HUDEP-2 (cell line): ENCODE measurements at regions not wholly inside any gene's neighbourhood (a gene's known extent, or its start where the extent isn't known, plus 50 kb on each side); places are given as distances from the start of the nearest gene placed in this dataset.
"Not testable (repeated sequence)": the region's sequence is repeated elsewhere in the genome, so short reads cannot be mapped to it uniquely, and the experiment has no call there.

Source experiments
- DNase-seq, 76 experiments: peaks; one replicate each; lab custom pipeline; 2025; ENCODE audit not compliant: unreplicated experiment in 76 of 76; lab: John Stamatoyannopoulos, UW

GRCh38 chr14:53751650-53752049 lies 205.0 kb downstream of the BMP4 start:
- DNase-seq: no peak

- DNase-seq: no peak
Observed at GRCh38 chr14:53748691-53749090, 207.9 kb downstream of the BMP4 start.

- DNase-seq: no peak
Observed at GRCh38 chr14:53744857-53745256, 211.8 kb downstream of the BMP4 start.

- DNase-seq: no peak
Observed at GRCh38 chr14:53743371-53743770, 213.3 kb downstream of the BMP4 start.

- DNase-seq: no peak
Observed at GRCh38 chr14:53742233-53742620, 214.4 kb downstream of the BMP4 start.

GRCh38 chr14:53741479-53742232 lies 215.0 kb downstream of the BMP4 start:
- DNase-seq: no peak

- no peak for DNase-seq
Observed at GRCh38 chr14:53740570-53740969, 216.1 kb downstream of the BMP4 start.

GRCh38 chr14:53735916-53736315 lies 220.7 kb downstream of the BMP4 start:
- no peak for DNase-seq

GRCh38 chr14:53723221-53723620 lies 233.4 kb downstream of the BMP4 start:
- no peak for DNase-seq

GRCh38 chr14:53719536-53719935 lies 237.1 kb downstream of the BMP4 start:
- DNase-seq: no peak

- DNase-seq: no peak
Observed at GRCh38 chr14:53716578-53716977, 240.0 kb downstream of the BMP4 start.

GRCh38 chr14:53715193-53715721 lies 241.4 kb downstream of the BMP4 start:
- peak in 2 of 76 experiments; percentile 1 to 14 for DNase-seq

- DNase-seq: no peak
Observed at GRCh38 chr14:53714495-53715192, 242.0 kb downstream of the BMP4 start.

GRCh38 chr14:53712901-53713300 lies 243.7 kb downstream of the BMP4 start:
- not testable (repeated sequence) for DNase-seq

- no peak for DNase-seq
Observed at GRCh38 chr14:53711205-53711604, 245.4 kb downstream of the BMP4 start.

- no peak for DNase-seq
Observed at GRCh38 chr14:53710615-53711014, 246.0 kb downstream of the BMP4 start.

GRCh38 chr14:53709381-53709780 lies 247.2 kb downstream of the BMP4 start:
- no peak for DNase-seq

- DNase-seq: no peak
Observed at GRCh38 chr14:53703457-53703856, 253.2 kb downstream of the BMP4 start.

GRCh38 chr14:53701108-53701875 lies 255.3 kb downstream of the BMP4 start:
- DNase-seq: no peak

GRCh38 chr14:53696217-53696965 lies 260.2 kb downstream of the BMP4 start:
- no peak for DNase-seq
